ENCODE measurements at regions not wholly inside any gene's neighbourhood (a gene's known extent, or its start where the extent isn't known, plus 50 kb on each side); places are given as distances from the start of the nearest gene placed in this dataset.

GRCh38 chr20:22460803-22461202 lies 123.6 kb downstream of the FOXA2 start:
- intact Hi-C loops (cut with DNase I; ENCODE audit: low total_unique reads) = no loop called here
- H3K4me1 ChIP-seq = no peaks in the 10 kb centered on the region
- no peak for DNase-seq
- no peak overlapping the region for H3K4me3 ChIP-seq
- no peaks in the 10 kb centered on the region for H3K36me3 ChIP-seq
- TF ChIP-seq POLR2A (IDR thresholded peaks at IDR 0.05) (no peak), CTCF (IDR thresholded peaks at IDR 0.05) (no peak)
- no peak overlapping the region for H3K27ac ChIP-seq
- H3K9me3 ChIP-seq = no peaks in the 10 kb centered on the region
- no peaks in the 10 kb centered on the region for H3K27me3 ChIP-seq

- no peak for DNase-seq
- H3K36me3 ChIP-seq = no peaks in the 10 kb centered on the region
- H3K4me3 ChIP-seq = no peak overlapping the region
- intact Hi-C loops (cut with DNase I; ENCODE audit: low total_unique reads) = no loop called here
- H3K4me1 ChIP-seq = no peaks in the 10 kb centered on the region
- H3K27ac ChIP-seq = no peak overlapping the region
- H3K9me3 ChIP-seq = no peaks in the 10 kb centered on the region
- no peaks in the 10 kb centered on the region for H3K27me3 ChIP-seq
- TF ChIP-seq POLR2A (IDR thresholded peaks at IDR 0.05) (no peak), CTCF (IDR thresholded peaks at IDR 0.05) (no peak)
Observed at GRCh38 chr20:22460231-22460630, 124.1 kb downstream of the FOXA2 start.

GRCh38 chr20:22459754-22460153 lies 124.6 kb downstream of the FOXA2 start:
- Histone ChIP-seq H3K27ac (no peak overlapping the region), H3K4me3 (no peak overlapping the region), H3K9me3 (no peaks in the 10 kb centered on the region), H3K36me3 (no peaks in the 10 kb centered on the region), H3K27me3 (no peaks in the 10 kb centered on the region), H3K4me1 (no peaks in the 10 kb centered on the region)
- intact Hi-C loops (cut with DNase I; ENCODE audit: low total_unique reads) = no loop called here
- DNase-seq = no peak
- TF ChIP-seq CTCF (IDR thresholded peaks at IDR 0.05) (no peak), POLR2A (IDR thresholded peaks at IDR 0.05) (no peak)

GRCh38 chr20:22456109-22456508 lies 128.3 kb downstream of the FOXA2 start:
- Histone ChIP-seq H3K36me3 (no peaks in the 10 kb centered on the region), H3K27me3 (no peaks in the 10 kb centered on the region), H3K9me3 (no peaks in the 10 kb centered on the region), H3K27ac (no peak overlapping the region), H3K4me1 (no peaks in the 10 kb centered on the region), H3K4me3 (no peak overlapping the region)
- intact Hi-C loops (cut with DNase I; ENCODE audit: low total_unique reads) = no loop called here
- TF ChIP-seq POLR2A (IDR thresholded peaks at IDR 0.05) (no peak), CTCF (IDR thresholded peaks at IDR 0.05) (no peak)
- DNase-seq = no peak

GRCh38 chr20:22455259-22455658 lies 129.1 kb downstream of the FOXA2 start:
- Histone ChIP-seq H3K9me3 (no peaks in the 10 kb centered on the region), H3K27ac (no peak overlapping the region), H3K27me3 (no peaks in the 10 kb centered on the region), H3K36me3 (no peaks in the 10 kb centered on the region), H3K4me3 (no peak overlapping the region), H3K4me1 (no peaks in the 10 kb centered on the region)
- TF ChIP-seq POLR2A (IDR thresholded peaks at IDR 0.05) (no peak), CTCF (IDR thresholded peaks at IDR 0.05) (no peak)
- no peak for DNase-seq
- intact Hi-C loops (cut with DNase I; ENCODE audit: low total_unique reads) = no loop called here
